Glomerular visceral epithelial cell (primary cell): ENCODE measurements at regions not wholly inside any gene's neighbourhood (a gene's known extent, or its start where the extent isn't known, plus 50 kb on each side); places are given as distances from the start of the nearest gene placed in this dataset.

Experiments used
- DNase-seq: peaks from one replicate; pipeline ENCODE4 v3.0.0-alpha.2; 2016; ENCODE audit errors: extremely low spot score

GRCh38 chr18:57991552-57991951 lies 52.5 kb upstream of the NEDD4L start:
- DNase-seq = no peak

GRCh38 chr18:57989536-57989935 lies 54.5 kb upstream of the NEDD4L start:
- no peak for DNase-seq

GRCh38 chr18:57984490-57985115 lies 59.4 kb upstream of the NEDD4L start:
- no peak for DNase-seq

- DNase-seq = no peak
These were observed 60.1 kb upstream of the NEDD4L start for GRCh38 chr18:57983965-57984364.

- no peak for DNase-seq
These were observed 60.6 kb upstream of the NEDD4L start for GRCh38 chr18:57983472-57983871.

GRCh38 chr18:57982372-57983021 lies 61.5 kb upstream of the NEDD4L start:
- DNase-seq = no peak

- no peak for DNase-seq
These were observed 62.6 kb upstream of the NEDD4L start for GRCh38 chr18:57981308-57982028.

- no peak for DNase-seq
These were observed 63.3 kb upstream of the NEDD4L start for GRCh38 chr18:57980573-57981307.

- DNase-seq = no peak
These were observed 67.7 kb upstream of the NEDD4L start for GRCh38 chr18:57976230-57976773.

GRCh38 chr18:57975805-57976204 lies 68.2 kb upstream of the NEDD4L start:
- no peak for DNase-seq

GRCh38 chr18:57974585-57975265 lies 69.3 kb upstream of the NEDD4L start:
- no peak for DNase-seq

GRCh38 chr18:57973889-57974288 lies 70.1 kb upstream of the NEDD4L start:
- DNase-seq = no peak

GRCh38 chr18:57970356-57971095 lies 73.5 kb upstream of the NEDD4L start:
- no peak for DNase-seq

GRCh38 chr18:57969824-57970223 lies 74.2 kb upstream of the NEDD4L start:
- no peak for DNase-seq

GRCh38 chr18:57965246-57965645 lies 78.8 kb upstream of the NEDD4L start:
- DNase-seq = no peak

GRCh38 chr18:57961876-57962505 lies 82.0 kb upstream of the NEDD4L start:
- no peak for DNase-seq

- no peak for DNase-seq
These were observed 82.6 kb upstream of the NEDD4L start for GRCh38 chr18:57961411-57961810.

GRCh38 chr18:57959278-57959677 lies 84.7 kb upstream of the NEDD4L start:
- DNase-seq = peak; percentile 45

- DNase-seq = no peak
These were observed 86.8 kb upstream of the NEDD4L start for GRCh38 chr18:57957210-57957609.

GRCh38 chr18:57956491-57956890 lies 87.5 kb upstream of the NEDD4L start:
- no peak for DNase-seq
